Ovary (tissue), 7 donors: ENCODE measurements at regions not wholly inside any gene's neighbourhood (a gene's known extent, or its start where the extent isn't known, plus 50 kb on each side); places are given as distances from the start of the nearest gene placed in this dataset.

Experiments used
- DNase-seq, 5 donors: peaks; one replicate each; pipeline ENCODE4 v3.0.0-alpha.2; 2019 to 2020
- H3K27ac ChIP-seq, 2 donors: fragments of 200-600 bp; one replicate each; pipeline versions ENCODE4 v1.5.1 to v1.8.0; 2019 to 2022
- H3K27me3 ChIP-seq: fragments of 200-600 bp; one replicate; pipeline ENCODE4 v1.8.0; 2022
- H3K36me3 ChIP-seq: fragments of 200-600 bp; sonication (generic); one replicate; pipeline ENCODE4 v1.5.1; 2019
- H3K4me1 ChIP-seq: one replicate; pipeline ENCODE4 v1.8.1; 2013; ENCODE audit warnings: mild to moderate bottlenecking, moderate library complexity; ENCODE audit not compliant: insufficient read depth
- H3K4me3 ChIP-seq: fragments of 200-600 bp; sonication (generic); one replicate; pipeline ENCODE4 v1.5.1; 2017
- H3K9me3 ChIP-seq, 2 donors: fragments of 200-600 bp in 1 of 2; sonication (generic) in 1 of 2; one replicate each; pipeline versions ENCODE4 v1.5.1 to v1.8.1; 2013 to 2019; ENCODE audit warnings: mild to moderate bottlenecking in 1 of 2, moderate library complexity in 1 of 2
- EP300 ChIP-seq: sonication (generic); formaldehyde crosslinking; IDR thresholded peaks from one replicate; pipeline ENCODE4 v1.6.1; 2017; ENCODE audit warnings: antibody characterized with exemption
- POLR2A ChIP-seq: fragments of 450-650 bp; IDR thresholded peaks from one replicate; pipeline ENCODE4 v1.6.1; 2017; ENCODE audit warnings: antibody characterized with exemption, mild to moderate bottlenecking, moderate library complexity
- WGBS, 3 donors: extraction: QIAGEN DNeasy Blood & Tissue Kit in 1 of 3; methylation state at CpG; one replicate each; pipeline versions ENCODE4 v1.1.5 to v1.1.7; 2013 to 2017; 5-methylcytosine and 5-hydroxymethylcytosine counted together
- intact Hi-C, 4 donors: fragments of 100-400 bp; cut with DNase I; formaldehyde crosslinking; loops; one replicate each; pipeline versions ENCODE4 v1.11.0 to v1.15.1; 2022 to 2023
- TF ChIP-seq, protein P1 (sequence below), 3 donors: fragments of 450-650 bp in 2 of 3; fragments of 200-600 bp in 1 of 3; IDR thresholded peaks; one replicate each; pipeline versions ENCODE4 v1.5.1 to v1.8.0; 2016 to 2022; ENCODE audit warnings: antibody characterized with exemption in 3 of 3, mild to moderate bottlenecking in 1 of 3
- donor health status: DM: no; HTN: no; CAD: no; lungs with moderate emphysema.
- donor health status: DM: no; HTN: no; CAD: no.
- donor health status: Bipolar disorder and iron deficiency.
- donor health status: DM: no; HTN: no; CAD: no.
- donor health status: DM: yes; HTN: yes; CAD: no.

DNA sequence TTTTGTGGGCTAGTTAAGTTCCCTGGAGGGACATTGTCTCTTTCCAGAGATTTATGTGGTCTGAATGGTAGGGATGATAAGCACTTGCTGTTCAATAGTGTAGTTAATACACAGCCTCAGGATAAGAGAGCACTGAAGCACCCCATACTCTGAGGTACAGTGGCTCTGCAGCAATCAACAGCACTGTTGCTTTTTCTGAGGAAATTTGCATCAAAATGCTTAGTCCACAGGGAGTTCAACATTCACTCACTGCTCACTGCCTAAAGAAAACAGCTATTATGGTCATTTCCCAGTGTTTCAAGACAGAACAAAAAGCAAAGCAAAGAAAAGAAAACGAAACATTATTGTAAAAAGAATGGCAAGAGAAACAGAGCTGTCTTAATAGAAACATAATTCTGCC, 441.9 kb downstream of the PLOD2 start:
- Histone ChIP-seq H3K9me3 (no peaks in the 10 kb centered on the region), H3K4me3 (no peak overlapping the region), H3K27me3 (no peaks in the 10 kb centered on the region), H3K4me1 (no peaks in the 10 kb centered on the region), H3K36me3 (no peaks in the 10 kb centered on the region), H3K27ac (no peak overlapping the region)
- no peak for DNase-seq
- intact Hi-C loops, result no loop called here
- 57 to 68% (median 62%) methylated on average over 1 of the region's 1 CpG for WGBS, 3 donors
- TF ChIP-seq, protein P1, sequence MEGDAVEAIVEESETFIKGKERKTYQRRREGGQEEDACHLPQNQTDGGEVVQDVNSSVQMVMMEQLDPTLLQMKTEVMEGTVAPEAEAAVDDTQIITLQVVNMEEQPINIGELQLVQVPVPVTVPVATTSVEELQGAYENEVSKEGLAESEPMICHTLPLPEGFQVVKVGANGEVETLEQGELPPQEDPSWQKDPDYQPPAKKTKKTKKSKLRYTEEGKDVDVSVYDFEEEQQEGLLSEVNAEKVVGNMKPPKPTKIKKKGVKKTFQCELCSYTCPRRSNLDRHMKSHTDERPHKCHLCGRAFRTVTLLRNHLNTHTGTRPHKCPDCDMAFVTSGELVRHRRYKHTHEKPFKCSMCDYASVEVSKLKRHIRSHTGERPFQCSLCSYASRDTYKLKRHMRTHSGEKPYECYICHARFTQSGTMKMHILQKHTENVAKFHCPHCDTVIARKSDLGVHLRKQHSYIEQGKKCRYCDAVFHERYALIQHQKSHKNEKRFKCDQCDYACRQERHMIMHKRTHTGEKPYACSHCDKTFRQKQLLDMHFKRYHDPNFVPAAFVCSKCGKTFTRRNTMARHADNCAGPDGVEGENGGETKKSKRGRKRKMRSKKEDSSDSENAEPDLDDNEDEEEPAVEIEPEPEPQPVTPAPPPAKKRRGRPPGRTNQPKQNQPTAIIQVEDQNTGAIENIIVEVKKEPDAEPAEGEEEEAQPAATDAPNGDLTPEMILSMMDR (IDR thresholded peaks at IDR 0.05), result no peak
- TF ChIP-seq EP300 (no peak), POLR2A (no peak)

DNA sequence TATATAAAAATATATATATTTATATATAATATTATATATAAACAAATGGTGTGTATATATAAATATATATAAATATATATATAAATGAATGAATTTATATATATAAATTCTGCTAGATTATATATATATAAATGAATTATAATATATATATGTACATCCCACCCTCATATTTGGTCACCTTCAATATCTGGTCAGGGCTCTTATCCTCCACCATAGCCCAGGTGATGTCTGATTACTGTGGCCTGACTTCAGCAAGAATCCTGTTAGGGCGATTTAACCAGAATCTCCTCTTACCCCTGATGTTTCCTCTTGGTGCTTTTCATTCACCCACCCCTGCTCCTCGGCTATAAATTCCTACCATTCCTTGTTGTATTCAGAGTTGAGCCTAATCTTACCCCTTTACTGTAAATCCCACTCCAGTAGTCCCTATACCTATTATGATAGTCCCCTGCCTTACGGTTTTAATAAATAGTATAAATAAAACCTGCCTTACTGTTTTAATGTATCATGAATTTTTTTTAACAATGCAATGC, 439.6 kb downstream of the PLOD2 start:
- intact Hi-C loops, result no loop called here
- DNase-seq, result no peak
- Histone ChIP-seq H3K27me3 (no peaks in the 10 kb centered on the region), H3K9me3 (no peaks in the 10 kb centered on the region), H3K36me3 (no peaks in the 10 kb centered on the region), H3K4me1 (no peaks in the 10 kb centered on the region), H3K4me3 (no peak overlapping the region), H3K27ac (no peak overlapping the region)
- TF ChIP-seq, protein P1 (IDR thresholded peaks at IDR 0.05), result no peak
- TF ChIP-seq EP300 (no peak), POLR2A (no peak)
- WGBS, 3 donors, result 81 to 94% (median 88%) methylated on average over 3 of the region's 3 CpGs

DNA sequence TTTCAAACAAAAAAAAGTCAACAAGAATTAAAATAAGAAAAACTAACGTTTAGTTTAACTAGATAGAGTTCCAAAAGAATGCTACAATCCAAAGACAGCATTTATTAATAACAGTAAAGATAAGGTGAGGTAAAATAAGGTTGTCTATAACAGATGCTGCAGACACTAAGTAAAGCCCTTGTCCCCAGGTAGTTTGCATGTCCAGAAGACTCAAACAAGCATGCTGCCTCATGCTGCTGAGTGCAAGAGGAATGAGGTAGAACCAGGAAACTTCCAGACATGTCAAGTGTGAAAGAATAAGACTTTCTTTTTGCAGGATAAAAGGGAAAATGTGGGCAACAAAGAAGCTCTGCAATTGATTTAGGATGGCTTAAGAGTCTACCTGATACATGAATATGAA, 439.2 kb downstream of the PLOD2 start:
- no peak for DNase-seq
- H3K4me1 ChIP-seq, result no peaks in the 10 kb centered on the region
- no peaks in the 10 kb centered on the region for H3K27me3 ChIP-seq
- WGBS, 3 donors, result 11 to 37% (median 28%) methylated on average over 1 of the region's 1 CpG
- H3K4me3 ChIP-seq, result no peak overlapping the region
- H3K9me3 ChIP-seq, result no peaks in the 10 kb centered on the region
- H3K36me3 ChIP-seq, result no peaks in the 10 kb centered on the region
- TF ChIP-seq, protein P1 (IDR thresholded peaks at IDR 0.05), result no peak
- TF ChIP-seq EP300, result no peak
- no peak for TF ChIP-seq POLR2A
- H3K27ac ChIP-seq, result no peak overlapping the region
- intact Hi-C loops, result no loop called here

DNA sequence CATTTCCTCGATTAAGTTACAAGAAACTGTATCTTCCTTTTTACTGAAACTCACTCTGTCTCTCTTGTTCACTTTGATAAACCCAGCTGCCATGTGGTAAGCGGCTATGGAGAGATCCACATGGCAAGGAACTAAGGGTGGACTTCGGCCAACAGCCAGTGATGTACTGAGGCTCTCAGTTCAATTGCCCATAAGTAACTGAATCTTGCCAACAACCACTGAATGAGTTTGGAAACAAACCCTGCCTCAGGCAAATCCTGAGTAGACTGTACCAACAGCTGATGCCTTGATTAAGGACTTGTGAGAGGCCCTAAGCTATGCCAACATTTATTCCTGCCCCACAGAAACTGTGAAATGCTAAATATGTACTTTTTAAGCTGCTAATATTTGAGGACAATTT, 433.5 kb downstream of the PLOD2 start:
- WGBS, 3 donors, result 93 to 97% (median 95%) methylated on average over 3 of the region's 3 CpGs
- no peak for DNase-seq

More for the DNA sequence above, 433.5 kb downstream of the PLOD2 start:
- no peak overlapping the region for H3K27ac ChIP-seq
- intact Hi-C loops, result no loop called here
- no peaks in the 10 kb centered on the region for H3K27me3 ChIP-seq
- H3K9me3 ChIP-seq, result no peaks in the 10 kb centered on the region
- no peaks in the 10 kb centered on the region for H3K36me3 ChIP-seq
- no peak overlapping the region for H3K4me3 ChIP-seq
- no peaks in the 10 kb centered on the region for H3K4me1 ChIP-seq
- TF ChIP-seq, protein P1 (IDR thresholded peaks at IDR 0.05), result no peak
- no peak for TF ChIP-seq EP300
- TF ChIP-seq POLR2A, result no peak
